Neural progenitor cell (in vitro differentiated cells): ENCODE measurements at regions not wholly inside any gene's neighbourhood (a gene's known extent, or its start where the extent isn't known, plus 50 kb on each side); places are given as distances from the start of the nearest gene placed in this dataset.

Experiments used
- EZH2 ChIP-seq: fragments of 200-600 bp; sonication (generic); IDR thresholded peaks from 2 replicates; pipeline ENCODE4 v1.6.1; 2017; ENCODE audit warnings: antibody characterized with exemption, mild to moderate bottlenecking, moderate library complexity
- TF ChIP-seq, protein P1 (sequence below): fragments of 200-600 bp; sonication (generic); IDR thresholded peaks from 2 replicates; pipeline ENCODE4 v1.5.1; 2017; ENCODE audit warnings: antibody characterized with exemption, mild to moderate bottlenecking

DNA sequence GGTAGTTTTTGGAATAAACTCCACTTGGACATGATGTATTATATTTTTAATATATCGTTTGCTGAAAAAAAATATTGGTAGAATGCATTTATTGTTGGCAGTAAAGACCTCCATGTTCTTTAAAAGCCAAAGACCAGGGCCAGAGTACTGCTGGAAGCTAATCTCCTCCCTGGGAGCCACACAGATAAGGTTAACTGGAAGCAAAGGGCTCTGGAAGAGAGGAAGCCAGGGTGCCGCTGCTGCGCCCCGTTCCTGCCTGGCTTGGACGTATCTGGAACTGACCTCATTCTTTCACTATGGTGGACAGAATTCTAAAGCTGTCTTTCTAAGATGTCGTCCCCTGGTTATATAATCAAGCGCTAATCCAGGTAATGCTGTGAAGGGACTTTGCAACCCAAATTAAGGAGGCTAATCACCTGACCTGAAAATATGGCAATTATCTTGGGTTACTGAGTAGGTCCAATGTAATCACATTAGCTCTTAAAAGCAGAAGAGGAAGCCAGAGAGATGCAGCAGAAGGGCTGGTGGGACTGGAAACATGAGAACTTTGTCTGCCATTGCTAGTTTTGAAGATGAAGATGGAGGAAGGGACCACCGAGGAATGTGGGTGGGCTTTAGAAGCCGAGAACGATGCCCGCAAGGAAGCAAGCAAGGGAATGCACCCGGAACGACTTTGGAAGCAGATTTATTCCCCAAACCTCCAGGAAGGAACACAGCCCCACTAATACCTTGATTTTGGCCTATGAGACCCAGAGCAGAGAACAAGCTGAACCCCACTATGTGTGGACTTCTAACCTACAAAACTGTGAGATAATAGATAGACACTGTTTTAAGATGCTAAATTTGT, 167.7 kb upstream of the KCNJ15 start:
- TF ChIP-seq, protein P1, sequence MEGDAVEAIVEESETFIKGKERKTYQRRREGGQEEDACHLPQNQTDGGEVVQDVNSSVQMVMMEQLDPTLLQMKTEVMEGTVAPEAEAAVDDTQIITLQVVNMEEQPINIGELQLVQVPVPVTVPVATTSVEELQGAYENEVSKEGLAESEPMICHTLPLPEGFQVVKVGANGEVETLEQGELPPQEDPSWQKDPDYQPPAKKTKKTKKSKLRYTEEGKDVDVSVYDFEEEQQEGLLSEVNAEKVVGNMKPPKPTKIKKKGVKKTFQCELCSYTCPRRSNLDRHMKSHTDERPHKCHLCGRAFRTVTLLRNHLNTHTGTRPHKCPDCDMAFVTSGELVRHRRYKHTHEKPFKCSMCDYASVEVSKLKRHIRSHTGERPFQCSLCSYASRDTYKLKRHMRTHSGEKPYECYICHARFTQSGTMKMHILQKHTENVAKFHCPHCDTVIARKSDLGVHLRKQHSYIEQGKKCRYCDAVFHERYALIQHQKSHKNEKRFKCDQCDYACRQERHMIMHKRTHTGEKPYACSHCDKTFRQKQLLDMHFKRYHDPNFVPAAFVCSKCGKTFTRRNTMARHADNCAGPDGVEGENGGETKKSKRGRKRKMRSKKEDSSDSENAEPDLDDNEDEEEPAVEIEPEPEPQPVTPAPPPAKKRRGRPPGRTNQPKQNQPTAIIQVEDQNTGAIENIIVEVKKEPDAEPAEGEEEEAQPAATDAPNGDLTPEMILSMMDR: no peak
- TF ChIP-seq EZH2: no peak
